Gastroesophageal sphincter (tissue), 4 donors: ENCODE measurements at regions not wholly inside any gene's neighbourhood (a gene's known extent, or its start where the extent isn't known, plus 50 kb on each side); places are given as distances from the start of the nearest gene placed in this dataset.

Experiments
- ATAC-seq: fragments of 150-250 bp; one replicate; pipeline ENCODE4 v1.9.1; 2016; ENCODE audit warnings: mild to moderate bottlenecking, moderate library complexity
- H3K27ac ChIP-seq, 4 donors: fragments of 200-600 bp; sonication (generic) in 3 of 4; 1 replicate in 3 of 4; 2 replicates in 1 of 4; pipeline ENCODE4 v1.5.1; 2016 to 2019
- H3K27me3 ChIP-seq: fragments of 200-600 bp; sonication (generic); one replicate; pipeline ENCODE4 v1.5.1; 2019
- H3K36me3 ChIP-seq, 2 donors: fragments of 200-600 bp; sonication (generic); one replicate each; pipeline ENCODE4 v1.5.1; 2019; ENCODE audit warnings: control low read depth in 1 of 2
- H3K4me1 ChIP-seq, 3 donors: fragments of 200-600 bp; sonication (generic); 1 replicate in 2 of 3; 2 replicates in 1 of 3; pipeline ENCODE4 v1.5.1; 2016 to 2019; ENCODE audit warnings: control low read depth in 2 of 3
- H3K4me3 ChIP-seq, 2 donors: fragments of 200-600 bp; sonication (generic); one replicate each; pipeline ENCODE4 v1.5.1; 2019; ENCODE audit warnings: mild to moderate bottlenecking in 1 of 2, moderate library complexity in 1 of 2
- H3K9me3 ChIP-seq, 3 donors: fragments of 200-600 bp; sonication (generic); one replicate each; pipeline ENCODE4 v1.5.1; 2017 to 2019; ENCODE audit warnings: control low read depth in 2 of 3
- EP300 ChIP-seq: sonication (generic); formaldehyde crosslinking; IDR thresholded peaks from one replicate; pipeline ENCODE4 v1.6.1; 2017; ENCODE audit warnings: antibody characterized with exemption, mild to moderate bottlenecking
- POLR2A ChIP-seq, 2 donors: fragments of 450-650 bp; IDR thresholded peaks; one replicate each; pipeline ENCODE4 v1.6.1; 2017; ENCODE audit warnings: antibody characterized with exemption in 2 of 2, mild to moderate bottlenecking in 2 of 2, moderate library complexity in 1 of 2
- POLR2AphosphoS5 ChIP-seq: sonication (generic); formaldehyde crosslinking; IDR thresholded peaks from one replicate; pipeline ENCODE4 v1.6.1; 2017; ENCODE audit warnings: antibody characterized with exemption
- WGBS, 2 donors: methylation state at CpG; one replicate each; pipeline ENCODE4 v1.1.5; 2018; ENCODE audit warnings: low coverage in 1 of 2; 5-methylcytosine and 5-hydroxymethylcytosine counted together
- TF ChIP-seq, protein P1 (sequence below), 4 experiments: fragments of 200-600 bp in 2 of 4; fragments of 450-650 bp in 2 of 4; sonication (generic) in 1 of 4; IDR thresholded peaks; one replicate each; pipeline ENCODE4 v1.5.1; 2017 to 2019; ENCODE audit warnings: antibody characterized with exemption in 4 of 4, mild to moderate bottlenecking in 2 of 4, moderate library complexity in 2 of 4

DNA sequence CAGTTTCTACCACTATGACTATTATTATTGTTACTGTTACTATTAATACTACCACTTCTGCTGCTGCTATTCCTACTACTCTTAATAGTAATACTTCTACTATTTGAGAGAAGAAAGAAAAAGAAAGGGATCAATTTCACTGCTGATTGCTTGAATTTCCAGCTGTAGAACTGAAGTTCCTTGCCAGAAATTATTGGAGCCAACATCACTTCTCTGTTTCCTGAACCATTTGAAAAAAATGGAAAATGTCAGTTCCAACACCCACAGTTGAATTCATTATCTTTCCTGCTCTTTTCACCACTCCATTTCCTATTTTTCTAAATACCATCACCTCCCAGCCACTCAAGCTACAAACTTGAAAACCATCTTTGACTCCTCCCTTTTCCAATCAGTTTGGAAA lies 54.1 kb upstream of the PIK3C2G start:
- H3K36me3 ChIP-seq: no peaks in the 10 kb centered on the region
- H3K4me1 ChIP-seq: no peaks in the 10 kb centered on the region
- H3K4me3 ChIP-seq: no peak overlapping the region
- no peak for TF ChIP-seq EP300
- H3K9me3 ChIP-seq: no peaks in the 10 kb centered on the region
- no peak for ATAC-seq
- H3K27me3 ChIP-seq: no peaks in the 10 kb centered on the region
- H3K27ac ChIP-seq: no peak overlapping the region

- WGBS, 2 donors: 77 to 81% methylated on average over 11 to 12 of the region's 13 CpGs
These were observed 55.1 kb upstream of the PIK3C2G start for GRCh38 chr12:18206198-18206597.

GRCh38 chr12:18204053-18204452 lies 57.3 kb upstream of the PIK3C2G start:
- TF ChIP-seq EP300 (no peak), POLR2AphosphoS5 (no peak), POLR2A (IDR thresholded peaks at IDR 0.05) (no peak)
- TF ChIP-seq, protein P1, sequence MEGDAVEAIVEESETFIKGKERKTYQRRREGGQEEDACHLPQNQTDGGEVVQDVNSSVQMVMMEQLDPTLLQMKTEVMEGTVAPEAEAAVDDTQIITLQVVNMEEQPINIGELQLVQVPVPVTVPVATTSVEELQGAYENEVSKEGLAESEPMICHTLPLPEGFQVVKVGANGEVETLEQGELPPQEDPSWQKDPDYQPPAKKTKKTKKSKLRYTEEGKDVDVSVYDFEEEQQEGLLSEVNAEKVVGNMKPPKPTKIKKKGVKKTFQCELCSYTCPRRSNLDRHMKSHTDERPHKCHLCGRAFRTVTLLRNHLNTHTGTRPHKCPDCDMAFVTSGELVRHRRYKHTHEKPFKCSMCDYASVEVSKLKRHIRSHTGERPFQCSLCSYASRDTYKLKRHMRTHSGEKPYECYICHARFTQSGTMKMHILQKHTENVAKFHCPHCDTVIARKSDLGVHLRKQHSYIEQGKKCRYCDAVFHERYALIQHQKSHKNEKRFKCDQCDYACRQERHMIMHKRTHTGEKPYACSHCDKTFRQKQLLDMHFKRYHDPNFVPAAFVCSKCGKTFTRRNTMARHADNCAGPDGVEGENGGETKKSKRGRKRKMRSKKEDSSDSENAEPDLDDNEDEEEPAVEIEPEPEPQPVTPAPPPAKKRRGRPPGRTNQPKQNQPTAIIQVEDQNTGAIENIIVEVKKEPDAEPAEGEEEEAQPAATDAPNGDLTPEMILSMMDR (IDR thresholded peaks at IDR 0.05): no peak
- no peaks in the 10 kb centered on the region for H3K4me1 ChIP-seq
- H3K36me3 ChIP-seq: no peaks in the 10 kb centered on the region
- no peak for ATAC-seq
- 79 to 82% methylated on average over 2 to 4 of the region's 4 CpGs for WGBS, 2 donors
- no peaks in the 10 kb centered on the region for H3K9me3 ChIP-seq
- no peak overlapping the region for H3K4me3 ChIP-seq
- H3K27ac ChIP-seq: no peak overlapping the region
- H3K27me3 ChIP-seq: no peaks in the 10 kb centered on the region

More at GRCh38 chr12:18206198-18206597, 55.1 kb upstream of the PIK3C2G start:
- no peak for ATAC-seq
- Histone ChIP-seq H3K9me3 (no peaks in the 10 kb centered on the region), H3K27ac (no peak overlapping the region), H3K27me3 (no peaks in the 10 kb centered on the region), H3K4me3 (no peak overlapping the region), H3K4me1 (no peaks in the 10 kb centered on the region), H3K36me3 (no peaks in the 10 kb centered on the region)
- TF ChIP-seq EP300 (no peak), POLR2AphosphoS5 (no peak), POLR2A (IDR thresholded peaks at IDR 0.05) (no peak)
- TF ChIP-seq, protein P1 (IDR thresholded peaks at IDR 0.05): no peak

GRCh38 chr12:18192119-18192518 lies 69.2 kb upstream of the PIK3C2G start:
- no peaks in the 10 kb centered on the region for H3K36me3 ChIP-seq
- H3K4me3 ChIP-seq: no peak overlapping the region
- H3K27me3 ChIP-seq: no peaks in the 10 kb centered on the region
- TF ChIP-seq, protein P1 (IDR thresholded peaks at IDR 0.05): no peak
- TF ChIP-seq POLR2AphosphoS5 (no peak), EP300 (no peak), POLR2A (IDR thresholded peaks at IDR 0.05) (no peak)
- H3K27ac ChIP-seq: no peak overlapping the region
- H3K4me1 ChIP-seq: no peaks in the 10 kb centered on the region
- no peaks in the 10 kb centered on the region for H3K9me3 ChIP-seq
- ATAC-seq: no peak

- TF ChIP-seq POLR2AphosphoS5: no peak
- no peak for TF ChIP-seq EP300
- TF ChIP-seq POLR2A (IDR thresholded peaks at IDR 0.05): no peak
- TF ChIP-seq, protein P1 (IDR thresholded peaks at IDR 0.05): no peak
- ATAC-seq: no peak
- 72 to 78% methylated on average over 2 of the region's 2 CpGs for WGBS, 2 donors
- Histone ChIP-seq H3K9me3 (no peaks in the 10 kb centered on the region), H3K4me1 (no peaks in the 10 kb centered on the region), H3K27ac (no peak overlapping the region), H3K27me3 (no peaks in the 10 kb centered on the region), H3K36me3 (no peaks in the 10 kb centered on the region), H3K4me3 (no peak overlapping the region)
These were observed 78.2 kb upstream of the PIK3C2G start for GRCh38 chr12:18183141-18183540.

DNA sequence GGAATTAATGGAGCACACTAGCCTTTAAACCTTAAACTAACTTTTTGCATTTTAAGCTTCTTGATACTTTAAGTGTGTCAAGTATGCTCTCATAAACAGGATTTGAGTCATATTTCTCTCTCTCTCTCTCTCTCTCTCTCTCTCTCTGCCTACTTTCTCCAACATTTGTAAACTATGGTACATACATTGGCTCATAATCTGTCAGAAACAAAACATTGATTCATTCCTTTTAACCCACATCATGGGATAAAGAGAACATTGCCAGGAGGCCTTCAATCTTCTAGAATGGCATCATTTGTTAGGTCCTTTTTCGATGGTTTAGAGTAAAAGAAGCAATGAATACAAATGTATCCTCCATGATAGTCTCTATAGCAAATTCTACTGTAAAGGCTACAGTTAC lies 81.6 kb upstream of the RERGL start:
- WGBS, 2 donors: 33 to 78% methylated on average over 1 of the region's 1 CpG
- H3K4me3 ChIP-seq: no peak overlapping the region
- H3K9me3 ChIP-seq: peaks cover 0 to 10% (median 0%) of the 10 kb centered on the region in 3 donors
- no peaks in the 10 kb centered on the region for H3K36me3 ChIP-seq
- peaks cover 0 to 5% (median 0%) of the 10 kb centered on the region in 3 donors for H3K4me1 ChIP-seq
- no peaks in the 10 kb centered on the region for H3K27me3 ChIP-seq
- no peak for ATAC-seq
- TF ChIP-seq POLR2AphosphoS5: no peak
- no peak for TF ChIP-seq POLR2A (IDR thresholded peaks at IDR 0.05)
- TF ChIP-seq, protein P1 (IDR thresholded peaks at IDR 0.05): no peak
- TF ChIP-seq EP300: no peak
- no peak overlapping the region for H3K27ac ChIP-seq
